ENCODE measurements at regions not wholly inside any gene's neighbourhood (a gene's known extent, or its start where the extent isn't known, plus 50 kb on each side); places are given as distances from the start of the nearest gene placed in this dataset.

DNA sequence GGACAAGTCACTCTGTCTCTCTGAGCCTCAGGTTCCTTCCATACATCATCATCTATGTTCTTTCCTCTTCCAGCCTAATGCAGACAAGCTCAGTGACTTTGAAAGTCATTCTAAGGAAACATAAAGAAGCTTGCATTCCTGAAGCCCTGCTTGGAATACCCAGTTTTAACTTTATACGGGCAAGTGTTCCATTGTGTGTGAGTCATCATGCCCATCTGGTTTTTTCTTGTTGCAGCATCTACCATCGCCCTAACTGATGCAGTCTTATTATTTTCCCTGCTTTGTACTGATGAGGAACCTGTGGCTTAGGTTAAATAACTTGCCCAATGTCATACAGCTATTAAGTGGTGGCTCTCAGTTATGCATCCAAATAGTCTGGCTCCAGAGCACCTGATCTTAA, 177.9 kb upstream of the RAI2 start:
- TF ChIP-seq, protein P1, sequence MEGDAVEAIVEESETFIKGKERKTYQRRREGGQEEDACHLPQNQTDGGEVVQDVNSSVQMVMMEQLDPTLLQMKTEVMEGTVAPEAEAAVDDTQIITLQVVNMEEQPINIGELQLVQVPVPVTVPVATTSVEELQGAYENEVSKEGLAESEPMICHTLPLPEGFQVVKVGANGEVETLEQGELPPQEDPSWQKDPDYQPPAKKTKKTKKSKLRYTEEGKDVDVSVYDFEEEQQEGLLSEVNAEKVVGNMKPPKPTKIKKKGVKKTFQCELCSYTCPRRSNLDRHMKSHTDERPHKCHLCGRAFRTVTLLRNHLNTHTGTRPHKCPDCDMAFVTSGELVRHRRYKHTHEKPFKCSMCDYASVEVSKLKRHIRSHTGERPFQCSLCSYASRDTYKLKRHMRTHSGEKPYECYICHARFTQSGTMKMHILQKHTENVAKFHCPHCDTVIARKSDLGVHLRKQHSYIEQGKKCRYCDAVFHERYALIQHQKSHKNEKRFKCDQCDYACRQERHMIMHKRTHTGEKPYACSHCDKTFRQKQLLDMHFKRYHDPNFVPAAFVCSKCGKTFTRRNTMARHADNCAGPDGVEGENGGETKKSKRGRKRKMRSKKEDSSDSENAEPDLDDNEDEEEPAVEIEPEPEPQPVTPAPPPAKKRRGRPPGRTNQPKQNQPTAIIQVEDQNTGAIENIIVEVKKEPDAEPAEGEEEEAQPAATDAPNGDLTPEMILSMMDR (IDR thresholded peaks at IDR 0.05; ENCODE audit: low read depth, low read length) = no peak
- H3K36me3 ChIP-seq = no peaks in the 10 kb centered on the region
- DNase-seq (ENCODE audit: low read depth in 1 of 2, low spot score in 1 of 2) = no peak
- H3K27me3 ChIP-seq = no peaks in the 10 kb centered on the region
- H3K27ac ChIP-seq = no peak overlapping the region
- no peaks in the 10 kb centered on the region for H3K9me3 ChIP-seq (ENCODE audit: low read depth)
- no peak overlapping the region for H3K4me3 ChIP-seq
- no peaks in the 10 kb centered on the region for H3K4me1 ChIP-seq (ENCODE audit: low read depth)

DNA sequence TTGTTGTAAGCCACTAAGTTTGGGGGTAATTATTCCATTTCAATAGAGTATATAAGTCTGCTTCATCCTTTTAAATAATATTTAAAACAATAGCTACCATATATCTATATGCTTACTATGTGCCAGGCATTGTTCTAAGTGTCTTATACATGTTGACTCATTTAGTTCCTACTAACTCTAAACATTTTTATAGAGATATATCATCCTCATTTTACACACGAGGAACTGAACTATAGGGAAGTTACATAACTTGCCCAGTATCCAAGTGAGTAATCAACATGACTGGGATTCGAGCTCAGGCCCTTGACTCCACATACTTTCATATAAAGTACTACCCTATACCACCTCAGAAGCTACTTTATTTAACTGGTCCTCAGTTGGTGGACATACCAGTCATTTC, 175.3 kb upstream of the RAI2 start:
- Histone ChIP-seq H3K27ac (no peak overlapping the region), H3K36me3 (no peaks in the 10 kb centered on the region), H3K9me3 (ENCODE audit: low read depth) (no peaks in the 10 kb centered on the region), H3K4me1 (ENCODE audit: low read depth) (no peaks in the 10 kb centered on the region), H3K4me3 (no peak overlapping the region), H3K27me3 (no peaks in the 10 kb centered on the region)
- TF ChIP-seq, protein P1 (IDR thresholded peaks at IDR 0.05; ENCODE audit: low read depth, low read length) = no peak
- no peak for DNase-seq (ENCODE audit: low read depth in 1 of 2, low spot score in 1 of 2)

DNA sequence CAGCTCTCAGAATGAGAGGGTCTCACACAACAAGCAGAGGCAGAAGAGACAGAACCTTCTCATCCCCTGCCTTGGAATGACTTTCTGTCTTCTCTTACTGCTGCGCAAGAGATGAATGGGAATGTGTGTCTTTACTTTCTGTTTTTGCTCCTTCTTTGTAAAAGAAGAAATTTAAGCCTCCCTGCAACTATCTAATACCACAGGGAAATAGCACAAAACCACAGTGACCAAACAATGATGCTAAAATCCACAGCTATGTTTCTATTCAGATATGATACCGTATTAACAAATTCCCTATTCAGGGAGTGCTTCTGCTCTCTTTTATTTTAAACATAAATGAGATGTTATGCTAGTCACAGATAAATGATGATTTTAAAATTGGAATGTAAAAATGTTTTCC, 173.8 kb upstream of the RAI2 start:
- no peak overlapping the region for H3K4me3 ChIP-seq
- H3K4me1 ChIP-seq (ENCODE audit: low read depth) = no peaks in the 10 kb centered on the region
- H3K27ac ChIP-seq = no peak overlapping the region
- DNase-seq (ENCODE audit: low read depth in 1 of 2, low spot score in 1 of 2) = no peak
- no peaks in the 10 kb centered on the region for H3K9me3 ChIP-seq (ENCODE audit: low read depth)
- TF ChIP-seq, protein P1 (IDR thresholded peaks at IDR 0.05; ENCODE audit: low read depth, low read length) = no peak
- no peaks in the 10 kb centered on the region for H3K36me3 ChIP-seq
- no peaks in the 10 kb centered on the region for H3K27me3 ChIP-seq

DNA sequence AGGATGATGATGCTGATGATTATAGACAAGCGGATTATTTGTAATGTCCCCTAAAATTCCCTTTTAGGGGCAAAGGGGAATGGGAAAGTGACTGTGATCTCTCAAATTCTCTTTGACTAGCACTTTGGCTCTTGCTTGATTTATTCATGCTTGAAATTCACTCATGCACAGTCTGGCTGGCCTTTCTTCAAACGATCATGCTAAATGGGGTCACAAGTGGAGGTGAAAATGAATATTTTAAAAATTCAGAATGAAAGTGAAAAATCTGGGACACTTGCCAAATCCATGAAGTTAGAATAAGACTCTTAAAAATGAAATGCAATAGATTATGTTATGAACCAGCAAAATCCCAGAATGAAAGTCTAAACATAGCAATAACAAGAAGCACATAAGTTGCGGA, 173.4 kb upstream of the RAI2 start:
- Histone ChIP-seq H3K27me3 (no peaks in the 10 kb centered on the region), H3K4me1 (ENCODE audit: low read depth) (no peaks in the 10 kb centered on the region), H3K27ac (no peak overlapping the region), H3K9me3 (ENCODE audit: low read depth) (no peaks in the 10 kb centered on the region), H3K36me3 (no peaks in the 10 kb centered on the region), H3K4me3 (no peak overlapping the region)
- DNase-seq (ENCODE audit: low read depth in 1 of 2, low spot score in 1 of 2) = no peak
- TF ChIP-seq, protein P1 (IDR thresholded peaks at IDR 0.05; ENCODE audit: low read depth, low read length) = no peak

GRCh38 chrX:18032486-18033221, 171.6 kb upstream of the RAI2 start:
- Histone ChIP-seq H3K4me1 (ENCODE audit: low read depth) (peaks cover 2% of the 10 kb centered on the region), H3K27ac (no peak overlapping the region), H3K9me3 (ENCODE audit: low read depth) (no peaks in the 10 kb centered on the region), H3K27me3 (no peaks in the 10 kb centered on the region), H3K36me3 (no peaks in the 10 kb centered on the region), H3K4me3 (no peak overlapping the region)
- TF ChIP-seq, protein P1 (IDR thresholded peaks at IDR 0.05; ENCODE audit: low read depth, low read length) = no peak
- DNase-seq (ENCODE audit: low read depth in 1 of 2, low spot score in 1 of 2) = no peak

Data from cardiac muscle cell (in vitro differentiated cells and primary cell).